Psoas muscle (tissue), 7 donors: ENCODE measurements at regions not wholly inside any gene's neighbourhood (a gene's known extent, or its start where the extent isn't known, plus 50 kb on each side); places are given as distances from the start of the nearest gene placed in this dataset.

Experiments used
- ATAC-seq, 4 donors: fragments of 200-7000 bp; cut with Tn5 transposase; one replicate each; pipeline ENCODE4 v1.9.1; 2020; ENCODE audit warnings: moderate library complexity in 3 of 4, mild to moderate bottlenecking in 2 of 4
- DNase-seq, 2 donors: peaks; one replicate each; pipeline ENCODE4 v3.0.0-alpha.2; 2020
- H3K27ac ChIP-seq: fragments of 200-600 bp; one replicate; pipeline ENCODE4 v1.8.0; 2022
- H3K27me3 ChIP-seq, 3 donors: fragments of 200-600 bp in 1 of 3; one replicate each; pipeline versions ENCODE4 v1.6.1 to v1.8.0; 2013 to 2022; ENCODE audit warnings: low read length in 2 of 3, mild to moderate bottlenecking in 2 of 3, moderate library complexity in 1 of 3; ENCODE audit not compliant: insufficient read depth in 3 of 3
- H3K36me3 ChIP-seq, 2 donors: fragments of 200-600 bp in 1 of 2; one replicate each; pipeline versions ENCODE4 v1.6.1 to v1.8.0; 2013 to 2022; ENCODE audit warnings: low read depth in 1 of 2, mild to moderate bottlenecking in 1 of 2, moderate library complexity in 1 of 2; ENCODE audit not compliant: insufficient read depth in 1 of 2
- H3K4me1 ChIP-seq: fragments of 200-600 bp; one replicate; pipeline ENCODE4 v1.8.0; 2022
- H3K4me3 ChIP-seq: fragments of 200-600 bp; one replicate; pipeline ENCODE4 v1.8.0; 2022; ENCODE audit warnings: mild to moderate bottlenecking
- H3K9me3 ChIP-seq: fragments of 200-600 bp; one replicate; pipeline ENCODE4 v1.8.0; 2022
- WGBS, 3 donors: extraction: QIAGEN DNeasy Blood & Tissue Kit; methylation state at CpG; one replicate each; pipeline versions ENCODE4 v1.1.6 to v1.1.7; 2013; 5-methylcytosine and 5-hydroxymethylcytosine counted together
- intact Hi-C, 2 donors: fragments of 100-400 bp; cut with DNase I; formaldehyde crosslinking; loops; one replicate each; pipeline versions ENCODE4 v1.11.0 to v1.14.2; 2022
- TF ChIP-seq, protein P1 (sequence below): fragments of 200-600 bp; IDR thresholded peaks from one replicate; pipeline ENCODE4 v1.8.0; 2022; ENCODE audit warnings: antibody characterized with exemption
- donor health status: healthy with polysubstance abuse.
- donor health status: DM: no; HTN: no; CAD: no; lungs with moderate emphysema.
- donor health status: Bipolar disorder and iron deficiency.
- donor health status: healthy.
- donor health status: DM: yes; HTN: yes; CAD: no.
- donor health status: DM: no; HTN: no; CAD: no.
- donor health status: DM: yes; HTN: yes; CAD: no.

DNA sequence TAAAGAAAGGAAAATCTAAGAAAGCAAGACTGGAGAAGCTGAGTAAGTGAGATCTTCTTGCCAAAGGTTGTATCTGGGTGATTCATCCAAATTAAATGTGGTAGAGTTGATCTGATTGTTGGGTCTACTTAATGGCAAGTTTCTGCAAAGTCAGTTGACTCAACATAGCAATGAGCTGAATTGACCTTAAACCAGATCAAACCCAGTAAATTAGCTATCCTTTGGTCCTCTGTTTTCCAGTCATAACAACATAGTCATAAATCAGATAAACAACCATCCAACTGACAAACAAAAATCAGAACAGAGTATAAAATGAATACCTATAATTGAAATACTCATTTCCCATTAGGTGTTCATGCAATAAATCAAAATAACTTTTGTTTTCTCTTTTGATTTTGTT lies 142.6 kb upstream of the CFAP20DC start:
- Histone ChIP-seq H3K4me1 (no peaks in the 10 kb centered on the region), H3K9me3 (no peaks in the 10 kb centered on the region), H3K27me3 (no peaks in the 10 kb centered on the region), H3K27ac (no peak overlapping the region), H3K36me3 (no peaks in the 10 kb centered on the region), H3K4me3 (no peak overlapping the region)
- DNase-seq (no peak), ATAC-seq (no peak)
- TF ChIP-seq, protein P1, sequence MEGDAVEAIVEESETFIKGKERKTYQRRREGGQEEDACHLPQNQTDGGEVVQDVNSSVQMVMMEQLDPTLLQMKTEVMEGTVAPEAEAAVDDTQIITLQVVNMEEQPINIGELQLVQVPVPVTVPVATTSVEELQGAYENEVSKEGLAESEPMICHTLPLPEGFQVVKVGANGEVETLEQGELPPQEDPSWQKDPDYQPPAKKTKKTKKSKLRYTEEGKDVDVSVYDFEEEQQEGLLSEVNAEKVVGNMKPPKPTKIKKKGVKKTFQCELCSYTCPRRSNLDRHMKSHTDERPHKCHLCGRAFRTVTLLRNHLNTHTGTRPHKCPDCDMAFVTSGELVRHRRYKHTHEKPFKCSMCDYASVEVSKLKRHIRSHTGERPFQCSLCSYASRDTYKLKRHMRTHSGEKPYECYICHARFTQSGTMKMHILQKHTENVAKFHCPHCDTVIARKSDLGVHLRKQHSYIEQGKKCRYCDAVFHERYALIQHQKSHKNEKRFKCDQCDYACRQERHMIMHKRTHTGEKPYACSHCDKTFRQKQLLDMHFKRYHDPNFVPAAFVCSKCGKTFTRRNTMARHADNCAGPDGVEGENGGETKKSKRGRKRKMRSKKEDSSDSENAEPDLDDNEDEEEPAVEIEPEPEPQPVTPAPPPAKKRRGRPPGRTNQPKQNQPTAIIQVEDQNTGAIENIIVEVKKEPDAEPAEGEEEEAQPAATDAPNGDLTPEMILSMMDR = no peak
- intact Hi-C loops = no loop called here

DNA sequence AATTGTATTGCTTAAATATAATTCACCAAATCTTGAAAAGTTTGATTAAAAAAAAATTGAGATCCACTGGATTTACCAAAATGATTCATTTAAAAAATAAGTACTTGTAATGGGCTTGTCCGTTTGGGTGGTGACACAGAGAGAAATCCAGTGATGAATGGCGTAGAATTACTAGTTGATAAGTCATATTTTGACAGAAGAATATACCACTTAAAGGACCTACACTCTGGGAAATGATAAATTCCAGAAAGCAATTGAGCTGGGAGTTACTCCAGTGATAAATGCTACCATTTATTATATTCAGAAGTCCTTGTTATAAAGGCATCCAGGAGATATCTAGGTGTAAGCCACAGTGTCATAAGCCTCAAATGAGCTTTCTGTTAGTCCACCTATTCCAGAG lies 141.8 kb upstream of the CFAP20DC start:
- no peak for ATAC-seq
- H3K27ac ChIP-seq = no peak overlapping the region
- no peaks in the 10 kb centered on the region for H3K9me3 ChIP-seq
- intact Hi-C loops = no loop called here
- no peaks in the 10 kb centered on the region for H3K4me1 ChIP-seq
- H3K36me3 ChIP-seq = no peaks in the 10 kb centered on the region
- no peak overlapping the region for H3K4me3 ChIP-seq
- no peak for DNase-seq
- 81 to 88% (median 85%) methylated on average over 2 of the region's 2 CpGs for WGBS, 3 donors
- TF ChIP-seq, protein P1 = no peak
- H3K27me3 ChIP-seq = no peaks in the 10 kb centered on the region

DNA sequence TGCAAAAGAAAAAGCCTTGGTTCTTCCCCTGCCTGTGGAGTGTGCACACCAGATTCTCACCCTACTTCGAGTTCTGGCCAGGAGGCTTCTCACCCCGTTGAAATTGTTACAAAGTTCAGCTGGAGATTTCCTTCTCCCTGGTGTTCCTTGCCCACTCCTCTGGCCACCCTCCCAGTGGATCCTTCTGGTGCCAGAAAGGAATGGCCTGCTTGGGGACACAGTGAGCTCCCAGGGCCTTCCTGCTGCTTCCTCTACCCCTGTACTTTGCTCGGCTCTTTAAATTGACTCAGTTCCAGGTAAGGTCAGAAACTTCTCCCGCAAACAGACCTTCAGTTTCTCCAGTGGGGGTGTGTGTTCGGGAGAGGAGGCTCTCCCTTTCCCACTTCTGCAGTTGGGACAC lies 140.1 kb upstream of the CFAP20DC start:
- Histone ChIP-seq H3K36me3 (no peaks in the 10 kb centered on the region), H3K4me1 (no peaks in the 10 kb centered on the region), H3K4me3 (no peak overlapping the region), H3K27ac (no peak overlapping the region), H3K9me3 (no peaks in the 10 kb centered on the region), H3K27me3 (no peaks in the 10 kb centered on the region)
- intact Hi-C loops = no loop called here
- DNase-seq (no peak), ATAC-seq (no peak)
- 58 to 61% (median 61%) methylated on average over 5 of the region's 5 CpGs for WGBS, 3 donors
- TF ChIP-seq, protein P1 = no peak

DNA sequence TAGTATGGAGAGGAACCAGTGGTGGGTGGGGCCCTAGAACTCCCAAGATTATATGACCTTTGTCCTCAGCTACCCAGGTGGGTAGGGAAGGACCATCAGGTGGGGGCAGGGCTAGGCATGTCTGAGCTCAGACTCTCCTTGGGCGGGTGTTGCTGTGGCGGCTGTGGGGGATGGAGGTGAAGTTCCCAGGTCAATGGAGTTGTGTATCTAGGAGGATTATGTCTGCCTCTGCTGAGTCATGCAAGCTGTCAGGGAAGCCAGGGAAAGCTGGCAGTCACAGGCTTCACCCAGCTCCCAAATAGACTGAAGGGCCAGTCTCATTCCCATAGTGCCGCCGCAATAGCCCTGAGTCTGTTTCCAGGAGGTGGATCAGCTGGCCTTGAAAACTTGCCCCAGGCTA lies 139.7 kb upstream of the CFAP20DC start:
- DNase-seq (no peak), ATAC-seq (no peak)
- H3K9me3 ChIP-seq = no peaks in the 10 kb centered on the region
- H3K27ac ChIP-seq = no peak overlapping the region
- no peak overlapping the region for H3K4me3 ChIP-seq
- TF ChIP-seq, protein P1 = no peak
- H3K36me3 ChIP-seq = no peaks in the 10 kb centered on the region
- intact Hi-C loops = no loop called here
- H3K4me1 ChIP-seq = no peaks in the 10 kb centered on the region
- 63 to 91% (median 81%) methylated on average over 3 to 4 of the region's 4 CpGs for WGBS, 3 donors
- no peaks in the 10 kb centered on the region for H3K27me3 ChIP-seq

DNA sequence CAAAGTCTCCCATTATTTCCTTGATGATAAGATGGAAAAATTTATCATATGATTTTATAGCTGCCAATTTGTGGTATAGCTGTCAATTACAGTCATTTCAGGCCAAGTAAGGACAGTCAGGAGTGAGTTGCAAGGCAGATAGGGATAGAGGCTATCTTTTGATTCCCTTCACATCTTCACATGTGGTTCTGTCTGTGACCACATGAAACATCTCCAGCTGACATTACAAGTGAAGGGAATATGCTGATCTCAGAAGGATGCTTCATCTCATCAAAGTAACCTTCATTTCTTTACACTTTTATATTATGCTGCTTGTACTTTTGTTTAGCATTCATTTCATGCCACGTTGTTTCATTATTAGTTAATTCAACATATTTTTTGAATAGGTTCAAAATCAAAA lies 136.9 kb upstream of the CFAP20DC start:
- H3K36me3 ChIP-seq = no peaks in the 10 kb centered on the region
- H3K4me3 ChIP-seq = no peak overlapping the region
- no peak for DNase-seq
- TF ChIP-seq, protein P1 = no peak
- H3K27me3 ChIP-seq = no peaks in the 10 kb centered on the region
- ATAC-seq = no peak
- WGBS, 3 donors = 85 to 87% (median 86%) methylated on average over 1 of the region's 1 CpG
- intact Hi-C loops = no loop called here
- H3K9me3 ChIP-seq = no peaks in the 10 kb centered on the region
- H3K27ac ChIP-seq = no peak overlapping the region
- H3K4me1 ChIP-seq = no peaks in the 10 kb centered on the region
